IMR-90 (cell line): ENCODE measurements at regions not wholly inside any gene's neighbourhood (a gene's known extent, or its start where the extent isn't known, plus 50 kb on each side); places are given as distances from the start of the nearest gene placed in this dataset.

Experiments used
- ATAC-seq: fragments of 200-7000 bp; cut with Tn5 transposase; 2 replicates; pipeline ENCODE4 v1.9.1; 2020; ENCODE audit warnings: low read depth, mild to moderate bottlenecking, moderate library complexity
- BruUV-seq: library from RNA; stranded (reverse); fragments of 400-500 nt; replicated peaks from 2 replicates; lab custom pipeline; 2021; lab: Mats Ljungman, UMichigan
- CTCF ChIA-PET: fragments of 300-600 bp; formaldehyde crosslinking; extraction: SDS; loops from one replicate; lab custom pipeline; 2021; ENCODE audit warnings: antibody characterized with exemption; lab: Yijun Ruan, JAX
- POLR2A ChIA-PET: fragments of 300-600 bp; sonication (Branson Sonifier 250); formaldehyde crosslinking; loops from one replicate; lab custom pipeline; 2022; ENCODE audit warnings: antibody characterized with exemption; ENCODE audit not compliant: unreplicated experiment; lab: Charles Lee
- DNase-seq: peaks from one replicate; pipeline ENCODE4 v3.0.0; 2013
- H2AFZ ChIP-seq: replicated peaks from 2 replicates; pipeline ENCODE3; 2013; ENCODE audit warnings: low read length, mild to moderate bottlenecking; ENCODE audit not compliant: poor library complexity
- H2AK5ac ChIP-seq: 2 replicates; pipeline ENCODE4 v1.6.1; 2013; ENCODE audit warnings: low read depth, low read length, inconsistent platforms
- H2AK9ac ChIP-seq: replicated peaks from 2 replicates; pipeline ENCODE3; 2013; ENCODE audit warnings: mild to moderate bottlenecking, low read depth, low read length, moderate library complexity; ENCODE audit not compliant: poor library complexity
- H2BK120ac ChIP-seq: 2 replicates; pipeline ENCODE4 v1.6.1; 2013; ENCODE audit warnings: low read depth, low read length, inconsistent platforms
- H2BK15ac ChIP-seq: 3 replicates; pipeline ENCODE4 v1.6.1; 2013; ENCODE audit warnings: low read depth, low read length, inconsistent platforms
- H2BK20ac ChIP-seq: 2 replicates; pipeline ENCODE4 v1.6.1; 2013; ENCODE audit warnings: low read depth, mild to moderate bottlenecking, inconsistent platforms, low read length, moderate library complexity
- H2BK5ac ChIP-seq: 2 replicates; pipeline ENCODE4 v1.6.1; 2013; ENCODE audit warnings: mild to moderate bottlenecking, low read depth, low read length, inconsistent platforms; ENCODE audit not compliant: poor library complexity, severe bottlenecking
- H3K14ac ChIP-seq: replicated peaks from 2 replicates; pipeline ENCODE4 v1.6.1; 2013; ENCODE audit warnings: low read depth, low read length, inconsistent platforms
- H3K18ac ChIP-seq: 2 replicates; pipeline ENCODE4 v1.6.1; 2013; ENCODE audit warnings: low read depth, low read length, control low read depth
- H3K23ac ChIP-seq: 2 replicates; pipeline ENCODE4 v1.6.1; 2013; ENCODE audit warnings: low read depth, low read length, inconsistent platforms
- H3K27ac ChIP-seq: 2 replicates; pipeline ENCODE4 v1.5.1; 2013; ENCODE audit warnings: mild to moderate bottlenecking, control low read depth, low read length; ENCODE audit not compliant: insufficient read depth
- H3K27me3 ChIP-seq: 2 replicates; pipeline ENCODE4 v1.6.1; 2013; ENCODE audit warnings: low read length; ENCODE audit not compliant: control insufficient read depth, insufficient read depth
- H3K36me3 ChIP-seq: 2 replicates; pipeline ENCODE4 v1.6.1; 2013; ENCODE audit warnings: low read length, mixed read lengths; ENCODE audit not compliant: control insufficient read depth, insufficient read depth
- H3K4ac ChIP-seq: 2 replicates; pipeline ENCODE4 v1.6.1; 2013; ENCODE audit warnings: low read depth, low read length, inconsistent platforms
- H3K4me1 ChIP-seq: 2 replicates; pipeline ENCODE4 v1.6.1; 2013; ENCODE audit warnings: low read length, mixed read lengths; ENCODE audit not compliant: control insufficient read depth, insufficient read depth
- H3K4me2 ChIP-seq: 2 replicates; pipeline ENCODE4 v1.6.1; 2013; ENCODE audit warnings: low read depth, mild to moderate bottlenecking, control low read depth, low read length, moderate library complexity
- H3K4me3 ChIP-seq: 2 replicates; pipeline ENCODE4 v1.5.1; 2013; ENCODE audit warnings: low read depth, mild to moderate bottlenecking, control low read depth, low read length, moderate library complexity; ENCODE audit not compliant: insufficient read depth
- H3K56ac ChIP-seq: 2 replicates; pipeline ENCODE4 v1.6.1; 2013; ENCODE audit warnings: low read length, inconsistent platforms; ENCODE audit not compliant: insufficient read depth; ENCODE audit errors: extremely low read depth
- H3K79me1 ChIP-seq, 2 experiments: 2 replicates each; pipeline ENCODE4 v1.6.1; 2013; ENCODE audit warnings: low read length in 2 of 2, inconsistent platforms in 1 of 2, low read depth in 1 of 2
- H3K9ac ChIP-seq: 2 replicates; pipeline ENCODE4 v1.6.1; 2013; ENCODE audit warnings: low read depth, low read length, control low read depth
- H3K9me1 ChIP-seq: 2 replicates; pipeline ENCODE4 v1.6.1; 2013; ENCODE audit warnings: low read length, inconsistent platforms; ENCODE audit not compliant: insufficient read depth
- H3K9me3 ChIP-seq: 2 replicates; pipeline ENCODE4 v1.6.1; 2013; ENCODE audit warnings: low read length; ENCODE audit not compliant: control insufficient read depth, insufficient read depth
- H4K20me1 ChIP-seq: 2 replicates; pipeline ENCODE4 v1.6.1; 2013; ENCODE audit warnings: low read length, inconsistent platforms; ENCODE audit not compliant: insufficient read depth
- H4K5ac ChIP-seq: 2 replicates; pipeline ENCODE4 v1.6.1; 2013; ENCODE audit warnings: mild to moderate bottlenecking, low read depth, low read length, control low read depth
- H4K8ac ChIP-seq, 2 experiments: 2 replicates each; pipeline ENCODE4 v1.6.1; 2013; ENCODE audit warnings: low read depth in 2 of 2, low read length in 2 of 2, control low read depth in 1 of 2, inconsistent platforms in 1 of 2
- H4K91ac ChIP-seq: 2 replicates; pipeline ENCODE4 v1.6.1; 2013; ENCODE audit warnings: low read depth, low read length, inconsistent platforms; ENCODE audit not compliant: insufficient read depth
- RAD21 ChIP-seq: IDR thresholded peaks from 2 replicates; pipeline ENCODE4 v1.6.1; 2012; ENCODE audit warnings: low read length, improper control_type of control experiment
- WGBS, 2 experiments: methylation state at CpG; one replicate each; pipeline versions ENCODE4 v1.1.5 to v1.1.7; 2013; ENCODE audit warnings: missing lambda C conversion rate in 2 of 2; ENCODE audit not compliant: insufficient read length in 1 of 2; ENCODE audit errors: extremely low coverage in 2 of 2; 5-methylcytosine and 5-hydroxymethylcytosine counted together
- dilution Hi-C: fragments of 300-500 bp; cut with HindIII; formaldehyde crosslinking; loops from one replicate; pipeline ENCODE4 v1.14.3; 2018; ENCODE audit warnings: low sequenced_read_pairs; ENCODE audit not compliant: unreplicated experiment
- in situ Hi-C: fragments of 300-500 bp; cut with MboI; formaldehyde crosslinking; loops from 3 replicates; pipeline ENCODE4 v1.14.3; 2019; ENCODE audit warnings: low sequenced_read_pairs, inconsistent platforms, mixed read lengths
- intact Hi-C: fragments of 100-400 bp; cut with micrococcal nuclease; formaldehyde crosslinking; loops from 2 replicates; pipeline ENCODE4 v1.10.0; 2022

- Histone ChIP-seq H2AK9ac (no peak overlapping the region), H3K4me2 (no peak overlapping the region), H3K23ac (no peak overlapping the region), H2BK120ac (no peak overlapping the region), H2BK15ac (no peak overlapping the region), H2BK5ac (no peak overlapping the region), H3K9me3 (no peaks in the 10 kb centered on the region), H3K9me1 (no peaks in the 10 kb centered on the region), H4K5ac (no peak overlapping the region), H4K91ac (no peak overlapping the region), H3K4me3 (no peak overlapping the region), H3K27me3 (peaks cover 10% of the 10 kb centered on the region), H4K20me1 (no peaks in the 10 kb centered on the region), H3K56ac (no peak overlapping the region), H3K14ac (no peak overlapping the region), H2AK5ac (no peak overlapping the region), H3K9ac (no peak overlapping the region), H3K79me1 (no peaks in the 10 kb centered on the region), H2AFZ (no peak overlapping the region), H2BK20ac (no peak overlapping the region), H3K27ac (no peak overlapping the region), H4K8ac (no peak overlapping the region), H3K36me3 (no peaks in the 10 kb centered on the region), H3K4me1 (no peaks in the 10 kb centered on the region), H3K4ac (no peak overlapping the region), H3K18ac (no peak overlapping the region)
- CTCF ChIA-PET = no interaction called here
- dilution Hi-C loops (no loop called here), in situ Hi-C loops (no loop called here), intact Hi-C loops (no loop called here)
- no peak for TF ChIP-seq RAD21
- POLR2A ChIA-PET = no interaction called here
- ATAC-seq (no peak), DNase-seq (no peak)
- no TSS peak for BruUV-seq
- whole genome bisulfite sequencing, 2 experiments = no CpG with 5 or more reads among the region's 3 CpGs
Measured at GRCh38 chr1:211886551-211886950, 56.0 kb upstream of the LPGAT1 start.
